WTC11 (cell line): ENCODE measurements at regions not wholly inside any gene's neighbourhood (a gene's known extent, or its start where the extent isn't known, plus 50 kb on each side); places are given as distances from the start of the nearest gene placed in this dataset.

Source experiments
- ATAC-seq: fragments of 200-7000 bp; cut with Tn5 transposase; 2 replicates; pipeline ENCODE4 v1.10.0; 2021; ENCODE audit warnings: mild to moderate bottlenecking, moderate library complexity
- CTCF ChIA-PET: fragments of 300-600 bp; sonication (Branson Sonifier 250); formaldehyde crosslinking; loops from one replicate; lab custom pipeline; 2021; ENCODE audit warnings: antibody characterized with exemption; lab: Charles Lee
- POLR2A ChIA-PET: fragments of 350-600 bp; sonication (Branson Sonifier 250); formaldehyde crosslinking; loops from one replicate; lab custom pipeline; 2021; ENCODE audit warnings: antibody characterized with exemption; lab: Charles Lee
- DNase-seq: peaks from one replicate; pipeline ENCODE4 v3.0.0; 2021; ENCODE audit warnings: low spot score
- H3K27ac Mint-ChIP-seq: 2 replicates; pipeline ENCODE4 v1.8.0; 2021; ENCODE audit warnings: mixed read lengths
- H3K27me3 Mint-ChIP-seq: 2 replicates; pipeline ENCODE4 v1.8.0; 2021; ENCODE audit warnings: low read depth, mild to moderate bottlenecking, moderate library complexity, mixed read lengths
- H3K36me3 Mint-ChIP-seq: 2 replicates; pipeline ENCODE4 v1.8.0; 2021; ENCODE audit warnings: mixed read lengths
- H3K4me1 Mint-ChIP-seq: 2 replicates; pipeline ENCODE4 v1.8.0; 2022; ENCODE audit warnings: mixed read lengths
- H3K4me3 Mint-ChIP-seq: 2 replicates; pipeline ENCODE4 v1.8.0; 2021; ENCODE audit warnings: mild to moderate bottlenecking, moderate library complexity, mixed read lengths
- H3K9me3 Mint-ChIP-seq: 2 replicates; pipeline ENCODE4 v1.8.0; 2021; ENCODE audit warnings: mixed read lengths
- CDX4 ChIP-seq: fragments of 250-450 bp; sonication (Bioruptor Pico); IDR thresholded peaks from 2 replicates; pipeline ENCODE4 v1.9.0; 2021; ENCODE audit warnings: moderate library complexity, mild to moderate bottlenecking, inconsistent platforms, borderline replicate concordance
- GABPB1 ChIP-seq: sonication (generic); formaldehyde crosslinking; IDR thresholded peaks from 2 replicates; pipeline ENCODE4 v1.8.1; 2023; ENCODE audit warnings: mild to moderate bottlenecking, missing genetic modification reagents
- ZMAT4 ChIP-seq: fragments of 250-450 bp; sonication (Bioruptor Pico); IDR thresholded peaks from 2 replicates; pipeline ENCODE4 v1.9.0; 2021; ENCODE audit warnings: mild to moderate bottlenecking

- DNase-seq: peak; percentile 14
- H3K4me3 Mint-ChIP-seq: no peak overlapping the region
- ChIA-PET CTCF (no interaction called here), POLR2A (no interaction called here)
- H3K27ac Mint-ChIP-seq: no peak overlapping the region
- no peak for ATAC-seq
- peaks cover 68% of the 10 kb centered on the region for H3K36me3 Mint-ChIP-seq
- TF ChIP-seq ZMAT4 (CRISPR knock-in tag) (no peak), GABPB1 (CRISPR knock-in tag) (0 out of 2 replicates have a peak, but pooled peaks have one; percentile 14), CDX4 (CRISPR knock-in tag) (no peak)
- H3K9me3 Mint-ChIP-seq: peaks cover 65% of the 10 kb centered on the region
- H3K4me1 Mint-ChIP-seq: no peaks in the 10 kb centered on the region
- peaks cover 9% of the 10 kb centered on the region for H3K27me3 Mint-ChIP-seq
These were observed 50.7 kb upstream of the USP29 start for GRCh38 chr19:57068921-57069697.
